Keratinocyte (primary cell): ENCODE measurements at regions not wholly inside any gene's neighbourhood (a gene's known extent, or its start where the extent isn't known, plus 50 kb on each side); places are given as distances from the start of the nearest gene placed in this dataset.

ENCODE experiments used
- DNase-seq: peaks from one replicate; pipeline ENCODE4 v3.0.0-alpha.2; 2011; ENCODE audit warnings: low read depth, missing footprints, low spot score
- FAIRE-seq: peaks from 2 replicates; lab custom pipeline; 2011; peaks lifted over from hg19 to GRCh38; lab: Jason Lieb, UNC
- H2AFZ ChIP-seq: 2 replicates; pipeline ENCODE4 v1.6.0; 2012; ENCODE audit warnings: low read length, control low read depth, inconsistent platforms; ENCODE audit not compliant: control insufficient read depth
- H3K27ac ChIP-seq: 2 replicates; pipeline ENCODE4 v1.5.1; 2011; ENCODE audit warnings: low read length; ENCODE audit not compliant: control insufficient read depth, insufficient read depth
- H3K27me3 ChIP-seq: 3 replicates; pipeline ENCODE4 v1.6.0; 2011; ENCODE audit warnings: low read length; ENCODE audit not compliant: control insufficient read depth, insufficient read depth; ENCODE audit errors: extremely low read depth
- H3K36me3 ChIP-seq, 2 experiments: 2 replicates in 1 of 2; 3 replicates in 1 of 2; pipeline ENCODE4 v1.5.1; 2011; ENCODE audit warnings: low read length in 2 of 2, mild to moderate bottlenecking in 1 of 2; ENCODE audit not compliant: control insufficient read depth in 2 of 2, insufficient read depth in 2 of 2; ENCODE audit errors: extremely low read depth in 1 of 2
- H3K4me1 ChIP-seq: 3 replicates; pipeline ENCODE4 v1.5.1; 2011; ENCODE audit warnings: low read length; ENCODE audit not compliant: control insufficient read depth, insufficient read depth; ENCODE audit errors: extremely low read depth
- H3K4me2 ChIP-seq: 3 replicates; pipeline ENCODE4 v1.6.0; 2011; ENCODE audit warnings: low read depth, low read length; ENCODE audit not compliant: control insufficient read depth, insufficient read depth; ENCODE audit errors: extremely low read depth
- H3K4me3 ChIP-seq, 3 experiments: fragments of 200-600 bp in 1 of 3; sonication (generic) in 1 of 3; 2 replicates in 2 of 3; 3 replicates in 1 of 3; pipeline ENCODE4 v1.5.1; 2011 to 2016; ENCODE audit warnings: low read length in 3 of 3, mild to moderate bottlenecking in 3 of 3, control low read depth in 2 of 3, inconsistent platforms in 1 of 3, low read depth in 1 of 3, mixed read lengths in 1 of 3, mixed run types in 1 of 3, moderate library complexity in 1 of 3; ENCODE audit not compliant: control insufficient read depth in 2 of 3, insufficient read depth in 2 of 3; ENCODE audit errors: extremely low read depth in 1 of 3
- H3K79me2 ChIP-seq: 2 replicates; pipeline ENCODE4 v1.6.0; 2012; ENCODE audit warnings: low read length; ENCODE audit not compliant: control insufficient read depth, insufficient read depth
- H3K9ac ChIP-seq: 3 replicates; pipeline ENCODE4 v1.6.0; 2011; ENCODE audit warnings: low read length; ENCODE audit not compliant: control insufficient read depth, insufficient read depth; ENCODE audit errors: extremely low read depth
- H3K9me1 ChIP-seq: 3 replicates; pipeline ENCODE4 v1.6.0; 2011; ENCODE audit warnings: low read length; ENCODE audit not compliant: control insufficient read depth, insufficient read depth; ENCODE audit errors: extremely low read depth
- H3K9me3 ChIP-seq: 2 replicates; pipeline ENCODE4 v1.5.1; 2012; ENCODE audit warnings: low read depth, low read length; ENCODE audit not compliant: control insufficient read depth
- H4K20me1 ChIP-seq: 3 replicates; pipeline ENCODE4 v1.6.0; 2011; ENCODE audit warnings: low read length; ENCODE audit not compliant: control insufficient read depth, insufficient read depth; ENCODE audit errors: extremely low read depth
- CTCF ChIP-seq, 3 experiments: IDR thresholded peaks in 1 of 3; conservative IDR thresholded peaks in 1 of 3; optimal IDR thresholded peaks in 1 of 3; 2 replicates in 2 of 3; 3 replicates in 1 of 3; pipeline versions ENCODE3 to v1.5.1; 2011; ENCODE audit warnings: low read length in 3 of 3, mild to moderate bottlenecking in 3 of 3, moderate library complexity in 2 of 3, control low read depth in 1 of 3, inconsistent platforms in 1 of 3; ENCODE audit not compliant: insufficient read depth in 2 of 3; ENCODE audit errors: extremely low read depth in 1 of 3
- EZH2 ChIP-seq: IDR thresholded peaks from one replicate; pipeline ENCODE4 v1.6.1; 2012; ENCODE audit warnings: inconsistent platforms, mild to moderate bottlenecking, low read length, moderate library complexity
- dilution Hi-C: fragments of 300-500 bp; cut with MboI; formaldehyde crosslinking; loops from one replicate; pipeline ENCODE4 v1.7.0; 2020; ENCODE audit warnings: low sequenced_read_pairs; ENCODE audit not compliant: extremely low pct_ligation_motif_present

- H3K9me1 ChIP-seq = no peaks in the 10 kb centered on the region
- H3K9me3 ChIP-seq = no peaks in the 10 kb centered on the region
- H3K27me3 ChIP-seq = no peaks in the 10 kb centered on the region
- no peaks in the 10 kb centered on the region for H3K36me3 ChIP-seq
- no peak overlapping the region for H3K9ac ChIP-seq
- H3K4me2 ChIP-seq = no peak overlapping the region
- no peak for FAIRE-seq
- no peak for DNase-seq
- H2AFZ ChIP-seq = no peak overlapping the region
- no peaks in the 10 kb centered on the region for H4K20me1 ChIP-seq
- dilution Hi-C loops = no loop called here
- H3K4me1 ChIP-seq = peaks cover 17% of the 10 kb centered on the region
- no peak for TF ChIP-seq CTCF (optimal IDR thresholded peaks at IDR 0.05 in 1 of 3, IDR thresholded peaks at IDR 0.05 in 1 of 3, conservative IDR thresholded peaks at IDR 0.05 in 1 of 3; ENCODE audit: extremely low read depth in 1 of 3, insufficient read depth in 2 of 3, low read length in 3 of 3)
- no peaks in the 10 kb centered on the region for H3K79me2 ChIP-seq
- no peak overlapping the region for H3K27ac ChIP-seq
- no peak overlapping the region for H3K4me3 ChIP-seq
These were observed 377.5 kb upstream of the SORCS1 start for GRCh38 chr10:107542016-107542415.

- dilution Hi-C loops = no loop called here
- TF ChIP-seq EZH2 = no peak
- TF ChIP-seq CTCF (optimal IDR thresholded peaks at IDR 0.05 in 1 of 3, IDR thresholded peaks at IDR 0.05 in 1 of 3, conservative IDR thresholded peaks at IDR 0.05 in 1 of 3; ENCODE audit: extremely low read depth in 1 of 3, insufficient read depth in 2 of 3, low read length in 3 of 3) = no peak
- DNase-seq (no peak), FAIRE-seq (no peak)
- Histone ChIP-seq H3K27ac (no peak overlapping the region), H3K36me3 (no peaks in the 10 kb centered on the region), H3K9me1 (no peaks in the 10 kb centered on the region), H3K27me3 (no peaks in the 10 kb centered on the region), H3K4me2 (no peak overlapping the region), H3K9me3 (no peaks in the 10 kb centered on the region), H3K9ac (no peak overlapping the region), H3K79me2 (no peaks in the 10 kb centered on the region), H2AFZ (no peak overlapping the region), H4K20me1 (no peaks in the 10 kb centered on the region), H3K4me1 (peaks cover 9% of the 10 kb centered on the region), H3K4me3 (no peak overlapping the region)
These were observed 376.5 kb upstream of the SORCS1 start for GRCh38 chr10:107540981-107541380.
